ENCODE measurements at regions not wholly inside any gene's neighbourhood (a gene's known extent, or its start where the extent isn't known, plus 50 kb on each side); places are given as distances from the start of the nearest gene placed in this dataset.

GRCh38 chr15:98228846-98229245, 268.3 kb downstream of the ARRDC4 start:
- TF ChIP-seq POLR2A (IDR thresholded peaks at IDR 0.05) (no peak), CTCF (IDR thresholded peaks at IDR 0.05) (no peak)
- 57% methylated on average over 4 of the region's 4 CpGs for WGBS (ENCODE audit: insufficient coverage, low coverage, low lambda C conversion rate, missing lambda C conversion rate)
- DNase-seq (no peak), ATAC-seq (no peak)
- H3K4me1 ChIP-seq, result no peaks in the 10 kb centered on the region
- H3K4me3 ChIP-seq, result no peak overlapping the region
- no peak overlapping the region for H3K27ac ChIP-seq
- no peaks in the 10 kb centered on the region for H3K36me3 ChIP-seq
- intact Hi-C loops (cut with DNase I), result no loop called here
- no peaks in the 10 kb centered on the region for H3K27me3 ChIP-seq
- no peaks in the 10 kb centered on the region for H3K9me3 ChIP-seq

GRCh38 chr15:98230975-98231374, 270.5 kb downstream of the ARRDC4 start:
- no peaks in the 10 kb centered on the region for H3K27me3 ChIP-seq
- H3K36me3 ChIP-seq, result no peaks in the 10 kb centered on the region
- ATAC-seq (no peak), DNase-seq (no peak)
- H3K9me3 ChIP-seq, result no peaks in the 10 kb centered on the region
- no peaks in the 10 kb centered on the region for H3K4me1 ChIP-seq
- H3K27ac ChIP-seq, result no peak overlapping the region
- TF ChIP-seq POLR2A (IDR thresholded peaks at IDR 0.05), result no peak
- TF ChIP-seq CTCF (IDR thresholded peaks at IDR 0.05), result no peak
- intact Hi-C loops (cut with DNase I), result no loop called here
- 68% methylated on average over 5 of the region's 5 CpGs for WGBS (ENCODE audit: insufficient coverage, low coverage, low lambda C conversion rate, missing lambda C conversion rate)
- H3K4me3 ChIP-seq, result no peak overlapping the region

GRCh38 chr15:98231696-98232440, 271.4 kb downstream of the ARRDC4 start:
- intact Hi-C loops (cut with DNase I), result no loop called here
- ATAC-seq (no peak), DNase-seq (no peak)
- WGBS (ENCODE audit: insufficient coverage, low coverage, low lambda C conversion rate, missing lambda C conversion rate), result 50% methylated on average over 6 of the region's 8 CpGs
- TF ChIP-seq POLR2A (IDR thresholded peaks at IDR 0.05) (no peak), CTCF (IDR thresholded peaks at IDR 0.05) (no peak)
- Histone ChIP-seq H3K4me1 (no peaks in the 10 kb centered on the region), H3K27me3 (no peaks in the 10 kb centered on the region), H3K36me3 (no peaks in the 10 kb centered on the region), H3K4me3 (no peak overlapping the region), H3K27ac (no peak overlapping the region), H3K9me3 (no peaks in the 10 kb centered on the region)

- Histone ChIP-seq H3K27me3 (no peaks in the 10 kb centered on the region), H3K4me3 (no peak overlapping the region), H3K27ac (no peak overlapping the region), H3K36me3 (no peaks in the 10 kb centered on the region), H3K9me3 (no peaks in the 10 kb centered on the region), H3K4me1 (no peaks in the 10 kb centered on the region)
- DNase-seq (no peak), ATAC-seq (no peak)
- intact Hi-C loops (cut with DNase I), result no loop called here
- no peak for TF ChIP-seq CTCF (IDR thresholded peaks at IDR 0.05)
- 74% methylated on average over 3 of the region's 3 CpGs for WGBS (ENCODE audit: insufficient coverage, low coverage, low lambda C conversion rate, missing lambda C conversion rate)
Measured at GRCh38 chr15:98232761-98233160, 272.3 kb downstream of the ARRDC4 start.
